ENCODE measurements at regions not wholly inside any gene's neighbourhood (a gene's known extent, or its start where the extent isn't known, plus 50 kb on each side); places are given as distances from the start of the nearest gene placed in this dataset.
"Not testable (repeated sequence)": the region's sequence is repeated elsewhere in the genome, so short reads cannot be mapped to it uniquely, and the experiment has no call there.

- no peak for DNase-seq
Measured at GRCh38 chr12:127767656-127768055, 499.3 kb upstream of the TMEM132C start.

DNA sequence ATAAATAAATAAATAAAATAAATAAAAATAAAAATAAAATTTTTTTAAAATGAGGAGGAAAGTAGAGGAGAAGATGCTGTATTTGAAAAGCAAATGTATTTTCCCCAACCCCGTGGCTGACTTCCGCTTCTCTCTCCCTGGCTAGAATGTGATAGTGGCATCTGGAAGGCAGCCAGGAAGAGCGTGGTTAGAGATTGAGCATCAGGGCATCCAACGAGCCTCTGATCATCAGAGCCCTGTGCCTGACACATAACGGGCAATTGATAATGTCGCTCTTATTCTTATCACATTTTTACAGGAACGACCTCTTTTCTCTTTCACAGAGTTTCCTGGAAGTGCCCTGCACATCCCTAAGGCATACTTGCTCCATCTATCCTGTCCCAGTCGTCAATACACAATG is 496.9 kb upstream of the TMEM132C start:
- DNase-seq, result no peak

DNA sequence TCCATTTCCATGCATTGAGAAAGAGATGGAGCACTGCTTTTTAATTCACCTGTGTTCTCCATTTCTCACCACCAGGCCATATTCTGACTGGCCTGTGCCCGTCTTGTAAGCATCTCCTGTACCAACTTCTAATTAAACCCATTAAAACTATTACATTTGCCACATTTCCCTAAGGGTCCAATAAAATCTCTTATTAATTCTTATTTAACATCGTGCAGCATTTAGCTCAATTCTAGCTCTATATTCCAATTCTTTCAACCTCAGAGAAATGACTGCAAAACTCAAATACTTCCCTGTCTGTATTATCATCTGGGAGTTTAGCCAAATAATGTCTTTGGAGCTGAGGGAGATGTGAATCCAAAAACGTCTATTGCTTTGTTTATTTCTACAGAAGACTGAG is 495.4 kb upstream of the TMEM132C start:
- no peak for DNase-seq

DNA sequence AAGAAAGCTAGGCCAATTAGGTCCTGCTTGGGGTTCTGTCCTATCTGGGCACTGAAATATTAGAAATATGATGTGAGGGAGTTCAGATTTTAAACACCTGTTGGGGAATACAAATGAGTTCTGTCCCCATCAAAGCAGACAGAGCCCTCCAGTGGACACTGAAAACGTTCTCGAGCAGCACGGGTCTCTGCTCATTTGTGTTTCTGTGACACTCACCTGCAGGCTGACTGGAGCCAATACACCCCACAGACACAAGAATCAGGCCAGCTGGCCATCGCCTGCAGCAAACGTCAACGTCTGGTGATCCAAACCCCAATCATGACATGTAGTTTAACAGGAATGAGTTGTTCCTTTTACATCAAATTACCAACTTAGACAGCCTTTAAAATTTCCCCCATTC is 493.4 kb upstream of the TMEM132C start:
- no peak for DNase-seq

- no peak for DNase-seq
Measured at GRCh38 chr12:127774828-127775227, 492.1 kb upstream of the TMEM132C start.

DNA sequence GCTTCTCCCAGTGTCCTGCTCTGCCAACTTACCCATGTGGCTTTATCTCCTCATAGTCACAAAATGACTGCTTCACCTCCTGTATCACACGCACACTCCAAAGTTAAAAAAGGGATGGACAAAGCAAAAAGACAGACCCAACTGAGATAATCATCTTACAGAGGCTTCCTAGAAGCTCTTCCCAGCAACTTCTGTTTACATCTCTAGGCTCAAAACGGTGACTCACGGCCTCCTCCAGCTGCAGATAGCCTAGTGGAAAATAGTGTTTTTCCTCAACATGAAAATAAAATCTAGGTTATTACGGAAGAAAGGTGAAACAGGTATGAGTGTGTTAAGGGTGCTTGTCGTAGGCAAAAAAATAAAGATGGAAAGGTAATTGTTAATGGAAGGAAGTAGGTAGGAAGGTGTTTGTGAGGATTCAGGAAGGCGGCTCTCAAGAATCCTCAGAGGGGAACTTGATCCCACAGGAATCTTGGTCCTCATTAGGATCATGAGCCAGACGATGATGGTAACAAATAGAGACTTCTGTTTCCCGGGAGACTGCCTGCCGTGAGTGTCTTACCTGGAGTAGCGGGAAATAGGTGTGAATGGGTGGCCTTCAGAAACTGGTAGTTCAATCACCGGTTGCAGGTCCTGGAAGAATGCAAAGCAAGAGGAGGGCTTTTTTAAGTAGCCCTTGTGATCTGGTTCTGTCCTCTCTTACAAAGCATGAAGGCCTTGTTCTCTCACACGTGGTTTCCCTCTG is 487.5 kb upstream of the TMEM132C start:
- no peak for DNase-seq

GRCh38 chr12:127780881-127781280 is 486.1 kb upstream of the TMEM132C start:
- no peak for DNase-seq

DNA sequence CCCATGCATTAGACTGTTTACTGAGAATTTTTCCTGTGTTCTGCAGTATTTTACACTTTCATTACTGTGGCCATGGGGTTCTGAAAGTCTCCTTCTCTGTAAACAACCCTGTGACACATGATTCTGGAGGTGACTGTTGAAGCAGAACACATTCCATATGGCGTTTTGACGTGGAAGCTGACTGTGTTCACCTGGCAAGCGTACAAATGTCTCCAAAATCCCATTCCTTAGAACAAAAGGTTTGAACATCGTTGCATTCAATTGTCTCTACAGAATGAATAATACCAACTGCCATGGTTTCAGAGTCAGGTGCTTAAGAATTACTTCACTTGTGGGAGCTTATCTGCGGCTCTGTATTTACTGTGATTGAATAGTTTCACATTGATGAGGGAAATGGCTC is 485.6 kb upstream of the TMEM132C start:
- DNase-seq, result no peak

DNA sequence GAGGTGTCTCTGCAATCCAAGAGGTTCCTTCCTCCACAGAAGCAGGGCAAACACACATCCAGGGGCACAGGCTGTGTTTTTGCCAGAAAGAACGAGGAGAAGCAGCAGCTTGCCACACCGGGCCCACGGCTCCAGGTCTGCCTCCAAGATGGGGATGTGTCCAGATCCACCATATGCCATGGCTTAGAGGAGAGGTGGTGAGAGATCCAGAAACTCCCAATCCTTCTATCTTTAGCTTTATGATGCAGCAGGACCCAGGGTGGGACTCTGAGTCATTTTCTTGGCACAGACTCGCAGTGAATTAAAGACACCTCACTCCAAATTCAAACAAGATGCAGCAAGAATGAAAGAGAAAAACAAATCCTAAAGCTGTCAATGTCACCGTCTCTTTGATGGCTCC is 481.4 kb upstream of the TMEM132C start:
- no peak for DNase-seq

- DNase-seq, result no peak
Measured at GRCh38 chr12:127785986-127786590, 480.9 kb upstream of the TMEM132C start.

- DNase-seq, result no peak
Measured at GRCh38 chr12:127787544-127787943, 479.4 kb upstream of the TMEM132C start.

GRCh38 chr12:127790376-127790775 is 476.6 kb upstream of the TMEM132C start:
- no peak for DNase-seq

GRCh38 chr12:127791217-127791616 is 475.8 kb upstream of the TMEM132C start:
- DNase-seq, result no peak

- DNase-seq, result no peak
Measured at GRCh38 chr12:127797918-127798317, 469.1 kb upstream of the TMEM132C start.

GRCh38 chr12:127802271-127802670 is 464.7 kb upstream of the TMEM132C start:
- DNase-seq, result no peak

DNA sequence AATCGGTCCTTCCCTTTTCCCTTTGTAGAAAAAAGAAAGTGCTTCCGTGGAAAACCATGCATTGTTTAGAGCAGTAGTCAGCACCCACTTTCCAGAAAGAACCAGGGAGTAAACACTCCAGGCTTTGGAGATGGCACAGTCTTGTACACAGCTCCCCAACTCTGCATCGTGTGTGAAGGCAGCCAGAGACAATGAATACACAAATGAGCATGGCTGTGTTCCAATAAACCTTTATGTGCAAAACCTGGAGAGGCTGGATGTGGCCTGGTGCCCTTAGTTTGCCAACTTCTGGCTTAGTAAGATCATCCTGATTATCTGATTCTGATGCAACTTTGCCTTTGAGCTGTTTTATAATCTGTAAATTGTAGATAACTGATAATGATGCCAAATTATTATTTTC is 463.4 kb upstream of the TMEM132C start:
- DNase-seq, result no peak

DNA sequence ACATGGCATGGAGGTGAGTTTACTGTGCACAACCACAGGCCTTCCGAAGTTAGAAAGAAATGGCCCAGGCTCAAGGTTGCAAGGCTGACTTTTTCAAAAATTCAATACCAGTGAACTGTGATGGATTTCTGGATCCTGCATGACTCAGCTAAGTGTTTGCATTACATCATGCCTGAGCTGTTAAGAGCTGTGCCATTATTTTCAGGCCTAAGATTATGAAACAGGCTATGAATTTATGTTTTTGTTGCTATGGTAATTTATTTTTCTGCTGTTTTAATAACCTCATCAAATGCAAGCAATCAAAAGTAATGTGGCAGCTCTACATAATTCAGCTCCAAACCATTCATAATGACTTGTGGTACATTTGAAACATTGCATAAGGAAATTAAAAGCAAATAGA is 457.7 kb upstream of the TMEM132C start:
- DNase-seq, result no peak

DNA sequence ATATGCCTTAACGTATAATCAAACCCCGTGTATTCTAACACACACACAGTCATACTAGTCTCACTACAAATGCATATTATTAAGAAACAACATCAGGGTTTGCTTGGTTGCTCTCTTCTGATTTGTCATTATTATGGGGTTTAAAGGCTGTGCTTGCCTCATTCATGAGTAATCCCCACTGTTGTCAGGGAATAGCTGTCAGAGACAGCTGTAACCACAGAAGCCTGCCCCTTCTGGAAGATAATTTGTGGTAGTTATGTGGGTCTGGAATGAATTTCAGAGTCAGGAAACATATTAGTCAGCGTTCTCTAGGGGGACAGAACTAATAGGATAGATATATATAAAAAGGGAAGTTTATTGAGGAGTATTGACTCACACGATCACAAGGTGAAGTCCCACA is 456.9 kb upstream of the TMEM132C start:
- DNase-seq, result no peak

DNA sequence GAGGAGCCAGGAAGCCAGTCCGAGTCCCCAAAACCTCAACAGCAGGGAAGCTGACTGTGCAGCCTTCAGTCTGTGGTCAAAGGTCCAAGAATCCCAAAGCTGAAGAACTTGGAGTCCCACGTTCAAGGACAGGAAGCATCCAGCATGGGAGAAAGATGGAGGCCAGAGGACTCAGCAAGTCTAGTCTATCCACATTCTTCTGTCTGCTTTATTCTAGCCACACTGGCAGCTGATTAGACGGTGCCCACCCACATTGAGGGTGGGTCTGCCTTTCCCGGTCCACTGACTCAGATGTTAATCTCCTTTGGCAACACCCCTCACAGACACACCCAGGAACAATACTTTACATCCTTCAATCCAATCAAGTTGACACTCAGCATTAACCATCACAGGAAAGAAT is 456.5 kb upstream of the TMEM132C start:
- DNase-seq, result not testable (repeated sequence)

DNA sequence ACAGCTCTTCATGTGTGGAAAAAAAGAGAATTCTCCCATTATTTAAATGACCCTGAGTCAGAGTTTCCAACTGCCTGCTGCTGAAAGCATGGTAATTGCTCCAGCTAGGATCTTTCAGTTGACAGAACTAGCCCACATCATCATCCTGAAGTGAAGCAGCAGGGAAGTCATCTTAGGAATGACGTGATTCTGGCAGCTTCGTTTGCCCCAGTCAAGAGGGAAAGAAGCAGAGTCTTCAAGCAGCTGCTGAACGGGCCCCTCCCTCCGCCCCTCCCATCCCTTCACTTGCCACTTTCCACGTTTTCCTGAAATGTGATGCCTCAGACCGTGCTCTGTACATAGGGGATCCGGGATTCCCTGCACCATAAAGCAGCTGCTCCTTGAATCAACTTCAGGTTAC is 455.0 kb upstream of the TMEM132C start:
- DNase-seq, result no peak

- DNase-seq, result no peak
Measured at GRCh38 chr12:127813147-127813546, 453.8 kb upstream of the TMEM132C start.

DNA sequence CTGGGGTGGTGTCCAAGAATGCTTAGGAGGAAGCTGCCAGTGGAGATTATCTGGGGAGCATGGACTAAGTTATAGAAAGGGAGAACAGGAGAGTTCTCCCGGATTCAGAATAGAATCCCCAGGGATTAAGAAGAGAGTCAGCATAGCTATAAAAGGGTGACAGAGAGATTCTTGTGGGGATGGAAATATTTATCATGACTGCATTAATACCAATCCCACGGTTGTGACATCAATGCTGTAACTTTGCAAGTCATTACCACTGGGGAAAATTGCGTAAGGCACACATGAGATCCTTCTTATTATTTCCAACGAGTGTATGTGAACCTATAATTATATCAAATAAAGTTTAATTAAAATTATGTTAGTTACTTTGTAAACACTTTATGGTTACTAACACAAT is 447.9 kb upstream of the TMEM132C start:
- DNase-seq, result no peak

GRCh38 chr12:127820271-127820670 is 446.7 kb upstream of the TMEM132C start:
- no peak for DNase-seq

- DNase-seq, result no peak
Measured at GRCh38 chr12:127820846-127821245, 446.1 kb upstream of the TMEM132C start.

DNA sequence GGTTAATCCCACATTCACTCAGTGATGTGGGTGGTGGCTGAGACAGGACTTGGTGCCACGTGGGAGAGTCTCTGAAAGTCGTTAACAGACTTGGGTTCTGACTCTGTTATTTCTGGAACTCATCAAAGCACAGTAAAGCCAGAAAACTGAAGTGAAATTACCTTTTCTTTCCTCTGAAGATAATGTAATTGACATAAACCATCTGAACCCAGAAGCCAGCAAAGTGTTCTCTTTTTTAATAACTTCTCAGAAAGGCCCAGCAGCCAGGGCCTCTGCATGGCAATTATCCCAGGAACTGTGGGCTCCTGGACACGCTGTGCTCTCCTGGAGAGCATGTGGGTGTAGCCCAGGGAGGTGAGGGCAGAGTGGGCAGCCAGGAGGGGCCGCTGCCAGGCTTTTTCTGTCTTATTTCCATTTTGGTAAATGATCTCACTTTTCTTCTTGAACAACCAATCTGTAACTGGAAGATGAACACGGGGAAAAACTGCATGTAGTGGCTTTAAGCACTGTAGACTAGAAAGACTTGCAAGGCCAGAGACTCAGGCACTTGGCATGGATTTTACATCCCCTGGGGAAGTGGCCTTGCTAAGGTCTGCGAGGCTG is 444.1 kb upstream of the TMEM132C start:
- no peak for DNase-seq

Measured in activated CD4-positive, alpha-beta T cell treated with anti-CD3 and anti-CD28 coated beads, Interleukin-2, amount 50 U/mL, for 4 hours (primary cell).